Suprapubic skin (tissue), 4 donors: ENCODE measurements at regions not wholly inside any gene's neighbourhood (a gene's known extent, or its start where the extent isn't known, plus 50 kb on each side); places are given as distances from the start of the nearest gene placed in this dataset.

Experiments used
- DNase-seq, 2 donors: peaks; one replicate each; pipeline ENCODE4 v3.0.0-alpha.2; 2019; ENCODE audit warnings: low spot score in 2 of 2
- H3K27ac ChIP-seq: fragments of 200-600 bp; sonication (generic); one replicate; pipeline ENCODE4 v1.5.1; 2019
- H3K27me3 ChIP-seq: fragments of 200-600 bp; sonication (generic); one replicate; pipeline ENCODE4 v1.5.1; 2019
- H3K36me3 ChIP-seq: fragments of 200-600 bp; sonication (generic); one replicate; pipeline ENCODE4 v1.5.1; 2019
- H3K4me1 ChIP-seq: fragments of 200-600 bp; sonication (generic); one replicate; pipeline ENCODE4 v1.5.1; 2019
- H3K4me3 ChIP-seq: fragments of 200-600 bp; sonication (generic); one replicate; pipeline ENCODE4 v1.5.1; 2019; ENCODE audit warnings: mild to moderate bottlenecking
- H3K9me3 ChIP-seq: fragments of 200-600 bp; sonication (generic); one replicate; pipeline ENCODE4 v1.5.1; 2019
- CTCF ChIP-seq, 2 donors: fragments of 200-600 bp in 1 of 2; fragments of 450-650 bp in 1 of 2; sonication (generic) in 1 of 2; IDR thresholded peaks; one replicate each; pipeline ENCODE4 v1.5.1; 2016 to 2019; ENCODE audit warnings: antibody characterized with exemption in 2 of 2, mild to moderate bottlenecking in 1 of 2, moderate library complexity in 1 of 2
- EP300 ChIP-seq: sonication (generic); formaldehyde crosslinking; IDR thresholded peaks from one replicate; pipeline ENCODE4 v1.6.1; 2017; ENCODE audit warnings: antibody characterized with exemption
- POLR2A ChIP-seq, 2 donors: fragments of 450-650 bp; IDR thresholded peaks; one replicate each; pipeline ENCODE4 v1.6.1; 2017; ENCODE audit warnings: antibody characterized with exemption in 2 of 2, mild to moderate bottlenecking in 2 of 2, moderate library complexity in 2 of 2
- POLR2AphosphoS5 ChIP-seq, 3 donors: sonication (generic); formaldehyde crosslinking; IDR thresholded peaks; one replicate each; pipeline ENCODE4 v1.6.1; 2017; ENCODE audit warnings: antibody characterized with exemption in 3 of 3
- WGBS: methylation state at CpG from one replicate; pipeline ENCODE4 v1.1.5; 2018; 5-methylcytosine and 5-hydroxymethylcytosine counted together

GRCh38 chr9:14511452-14511851 is 181.8 kb downstream of the ZDHHC21 start:
- TF ChIP-seq POLR2A (IDR thresholded peaks at IDR 0.05) (no peak), POLR2AphosphoS5 (IDR thresholded peaks at IDR 0.05) (no peak), CTCF (IDR thresholded peaks at IDR 0.05) (no peak), EP300 (no peak)
- Histone ChIP-seq H3K4me1 (no peaks in the 10 kb centered on the region), H3K36me3 (no peaks in the 10 kb centered on the region), H3K27me3 (no peaks in the 10 kb centered on the region), H3K4me3 (no peak overlapping the region), H3K27ac (no peak overlapping the region), H3K9me3 (no peaks in the 10 kb centered on the region)
- DNase-seq, result no peak

- no peaks in the 10 kb centered on the region for H3K4me1 ChIP-seq
- DNase-seq, result no peak
- no peak for TF ChIP-seq EP300
- no peak for TF ChIP-seq POLR2A (IDR thresholded peaks at IDR 0.05)
- no peak for TF ChIP-seq POLR2AphosphoS5 (IDR thresholded peaks at IDR 0.05)
- TF ChIP-seq CTCF (IDR thresholded peaks at IDR 0.05), result no peak
- no peaks in the 10 kb centered on the region for H3K36me3 ChIP-seq
- peaks cover 3% of the 10 kb centered on the region for H3K27me3 ChIP-seq
- H3K27ac ChIP-seq, result no peak overlapping the region
- WGBS, result 72% methylated on average over 2 of the region's 2 CpGs
- no peak overlapping the region for H3K4me3 ChIP-seq
- H3K9me3 ChIP-seq, result no peaks in the 10 kb centered on the region
Measured at GRCh38 chr9:14508884-14509283, 184.3 kb downstream of the ZDHHC21 start.

- peaks cover 3% of the 10 kb centered on the region for H3K27me3 ChIP-seq
- no peaks in the 10 kb centered on the region for H3K9me3 ChIP-seq
- TF ChIP-seq POLR2A (IDR thresholded peaks at IDR 0.05), result no peak
- no peaks in the 10 kb centered on the region for H3K36me3 ChIP-seq
- WGBS, result 86% methylated on average over 4 of the region's 4 CpGs
- no peak for DNase-seq
- no peaks in the 10 kb centered on the region for H3K4me1 ChIP-seq
- no peak overlapping the region for H3K27ac ChIP-seq
- no peak overlapping the region for H3K4me3 ChIP-seq
Measured at GRCh38 chr9:14501366-14501765, 187.4 kb upstream of the NFIB start.

GRCh38 chr9:14500705-14501104 is 186.8 kb upstream of the NFIB start:
- H3K36me3 ChIP-seq, result no peaks in the 10 kb centered on the region
- no peak overlapping the region for H3K27ac ChIP-seq
- DNase-seq, result no peak
- H3K9me3 ChIP-seq, result no peaks in the 10 kb centered on the region
- H3K4me3 ChIP-seq, result no peak overlapping the region
- H3K4me1 ChIP-seq, result no peaks in the 10 kb centered on the region
- TF ChIP-seq EP300 (no peak), POLR2A (IDR thresholded peaks at IDR 0.05) (no peak), CTCF (IDR thresholded peaks at IDR 0.05) (no peak), POLR2AphosphoS5 (IDR thresholded peaks at IDR 0.05) (no peak)
- 68% methylated on average over 9 of the region's 9 CpGs for WGBS
- H3K27me3 ChIP-seq, result peaks cover 3% of the 10 kb centered on the region

GRCh38 chr9:14499976-14500375 is 186.0 kb upstream of the NFIB start:
- H3K4me3 ChIP-seq, result no peak overlapping the region
- no peak for DNase-seq
- H3K27ac ChIP-seq, result no peak overlapping the region
- no peak for TF ChIP-seq POLR2A (IDR thresholded peaks at IDR 0.05)
- TF ChIP-seq POLR2AphosphoS5 (IDR thresholded peaks at IDR 0.05), result no peak
- no peak for TF ChIP-seq CTCF (IDR thresholded peaks at IDR 0.05)
- no peak for TF ChIP-seq EP300
- no peaks in the 10 kb centered on the region for H3K27me3 ChIP-seq
- no peaks in the 10 kb centered on the region for H3K4me1 ChIP-seq
- H3K36me3 ChIP-seq, result no peaks in the 10 kb centered on the region
- H3K9me3 ChIP-seq, result no peaks in the 10 kb centered on the region
- 90% methylated on average over 6 of the region's 6 CpGs for WGBS

GRCh38 chr9:14498824-14499223 is 184.9 kb upstream of the NFIB start:
- Histone ChIP-seq H3K9me3 (no peaks in the 10 kb centered on the region), H3K27ac (no peak overlapping the region), H3K36me3 (no peaks in the 10 kb centered on the region), H3K27me3 (no peaks in the 10 kb centered on the region), H3K4me1 (no peaks in the 10 kb centered on the region), H3K4me3 (no peak overlapping the region)
- no peak for DNase-seq
- WGBS, result 93% methylated on average over 5 of the region's 5 CpGs
- no peak for TF ChIP-seq POLR2A (IDR thresholded peaks at IDR 0.05)
- TF ChIP-seq EP300, result no peak
- TF ChIP-seq CTCF (IDR thresholded peaks at IDR 0.05), result no peak
- no peak for TF ChIP-seq POLR2AphosphoS5 (IDR thresholded peaks at IDR 0.05)
